B cell (primary cell): ENCODE measurements at regions not wholly inside any gene's neighbourhood (a gene's known extent, or its start where the extent isn't known, plus 50 kb on each side); places are given as distances from the start of the nearest gene placed in this dataset.

Source experiments
- ATAC-seq: fragments of 200-7000 bp; cut with Tn5 transposase; one replicate; pipeline ENCODE4 v1.10.0; 2021; ENCODE audit warnings: low read depth, mild to moderate bottlenecking, moderate number of reproducible peaks, moderate library complexity
- CTCF ChIA-PET: fragments of 350-600 bp; sonication (Branson Sonifier 250); formaldehyde crosslinking; loops from one replicate; lab custom pipeline; 2021; ENCODE audit warnings: antibody characterized with exemption, inconsistent platforms; lab: Charles Lee
- POLR2A ChIA-PET: fragments of 350-600 bp; sonication (Branson Sonifier 250); formaldehyde crosslinking; loops from one replicate; lab custom pipeline; 2021; ENCODE audit warnings: antibody characterized with exemption; lab: Charles Lee
- DNase-seq: peaks from one replicate; pipeline ENCODE4 v3.0.0; 2013
- H2AFZ ChIP-seq: 2 replicates; pipeline ENCODE4 v1.6.1; 2012; ENCODE audit warnings: mild to moderate bottlenecking, low read depth, low read length; ENCODE audit not compliant: insufficient read depth, poor library complexity, severe bottlenecking
- H3K27ac ChIP-seq, 2 donors: 1 replicate in 1 of 2; 2 replicates in 1 of 2; pipeline ENCODE4 v1.5.1; 2012 to 2013; ENCODE audit warnings: low read length in 2 of 2, mild to moderate bottlenecking in 2 of 2, moderate library complexity in 1 of 2
- H3K27me3 ChIP-seq, 4 experiments: fragments of 200-600 bp in 1 of 4; sonication (generic) in 1 of 4; replicated peaks in 1 of 4; 1 replicate in 2 of 4; 2 replicates in 2 of 4; pipeline versions ENCODE4 v1.6.1 to v1.7.0; 2013 to 2016; ENCODE audit warnings: low read length in 3 of 4, mild to moderate bottlenecking in 2 of 4, mixed read lengths in 1 of 4, moderate library complexity in 1 of 4; ENCODE audit not compliant: insufficient read depth in 4 of 4, control insufficient read depth in 3 of 4; ENCODE audit errors: control extremely low read depth in 1 of 4
- H3K36me3 ChIP-seq, 2 experiments: replicated peaks in 1 of 2; 1 replicate in 1 of 2; 2 replicates in 1 of 2; pipeline versions ENCODE4 v1.6.1 to v1.7.1; 2013; ENCODE audit warnings: low read length in 1 of 2; ENCODE audit not compliant: insufficient read depth in 2 of 2, control insufficient read depth in 1 of 2; ENCODE audit errors: control extremely low read depth in 1 of 2, extremely low read depth in 1 of 2
- H3K4me1 ChIP-seq, 2 donors: fragments of 200-600 bp in 1 of 2; sonication (generic) in 1 of 2; 1 replicate in 1 of 2; 2 replicates in 1 of 2; pipeline versions ENCODE4 v1.5.1 to v1.6.1; 2013 to 2017; ENCODE audit warnings: low read length in 2 of 2; ENCODE audit not compliant: control insufficient read depth in 2 of 2, insufficient read depth in 2 of 2
- H3K4me2 ChIP-seq: replicated peaks from 2 replicates; pipeline ENCODE3; 2012; ENCODE audit warnings: mild to moderate bottlenecking, low read depth, low read length; ENCODE audit not compliant: poor library complexity, severe bottlenecking
- H3K4me3 ChIP-seq, 5 experiments: fragments of 200-600 bp in 1 of 5; sonication (generic) in 1 of 5; 1 replicate in 3 of 5; 2 replicates in 2 of 5; pipeline versions ENCODE4 v1.5.1 to v1.7.0; 2011 to 2016; ENCODE audit warnings: low read length in 4 of 5, mild to moderate bottlenecking in 4 of 5, low read depth in 2 of 5, control low read depth in 1 of 5, moderate library complexity in 1 of 5; ENCODE audit not compliant: insufficient read depth in 1 of 5; ENCODE audit errors: control extremely low read depth in 1 of 5, extremely low read depth in 1 of 5
- H3K79me2 ChIP-seq: fragments of 200-600 bp; sonication (generic); one replicate; pipeline ENCODE4 v1.6.0; 2016; ENCODE audit warnings: low read length; ENCODE audit not compliant: control insufficient read depth, insufficient read depth
- H3K9ac ChIP-seq: fragments of 200-600 bp; sonication (generic); 2 replicates; pipeline ENCODE4 v1.6.1; 2017; ENCODE audit warnings: mild to moderate bottlenecking, low read length, moderate library complexity
- H3K9me3 ChIP-seq, 3 donors: one replicate each; pipeline versions ENCODE4 v1.6.1 to v1.7.1; 2013; ENCODE audit warnings: low read length in 2 of 3; ENCODE audit not compliant: control insufficient read depth in 2 of 3, insufficient read depth in 1 of 3; ENCODE audit errors: control extremely low read depth in 1 of 3
- H4K20me1 ChIP-seq: 2 replicates; pipeline ENCODE4 v1.6.0; 2012; ENCODE audit warnings: mild to moderate bottlenecking, low read length; ENCODE audit not compliant: insufficient read depth, control insufficient read depth, poor library complexity, severe bottlenecking
- H3K27ac Mint-ChIP-seq: one replicate; pipeline ENCODE4 v1.8.0; 2021; ENCODE audit warnings: mixed read lengths
- H3K27me3 Mint-ChIP-seq: one replicate; pipeline ENCODE4 v1.8.0; 2021; ENCODE audit warnings: mixed read lengths
- H3K4me1 Mint-ChIP-seq: one replicate; pipeline ENCODE4 v1.8.0; 2021; ENCODE audit warnings: mixed read lengths
- H3K4me3 Mint-ChIP-seq: one replicate; pipeline ENCODE4 v1.8.0; 2021; ENCODE audit warnings: mixed read lengths
- H3K9me3 Mint-ChIP-seq: one replicate; pipeline ENCODE4 v1.8.0; 2022; ENCODE audit warnings: mixed read lengths; ENCODE audit not compliant: insufficient read depth
- CTCF ChIP-seq: fragments of 200-600 bp; IDR thresholded peaks from one replicate; pipeline ENCODE4 v1.8.0; 2022; ENCODE audit warnings: antibody characterized with exemption, mild to moderate bottlenecking
- EZH2 ChIP-seq: IDR thresholded peaks from 2 replicates; pipeline ENCODE4 v1.6.1; 2012; ENCODE audit warnings: borderline replicate concordance, low read depth, mild to moderate bottlenecking, moderate library complexity, low read length; ENCODE audit not compliant: insufficient read depth, poor library complexity, severe bottlenecking
- WGBS: methylation state at CpG from one replicate; pipeline ENCODE4 v1.1.5; 2013; ENCODE audit warnings: missing lambda C conversion rate; ENCODE audit not compliant: insufficient coverage; 5-methylcytosine and 5-hydroxymethylcytosine counted together
- intact Hi-C: fragments of 100-400 bp; cut with micrococcal nuclease; formaldehyde crosslinking; loops from one replicate; pipeline ENCODE4 v1.10.0; 2022

- Mint-ChIP-seq H3K4me1 (no peaks in the 10 kb centered on the region), H3K27ac (no peak overlapping the region), H3K9me3 (peaks cover 4% of the 10 kb centered on the region), H3K27me3 (no peaks in the 10 kb centered on the region), H3K4me3 (no peak overlapping the region)
- Histone ChIP-seq H3K36me3 (no peaks in the 10 kb centered on the region), H3K4me1 (no peaks in the 10 kb centered on the region), H3K9me3 (no peaks in the 10 kb centered on the region), H3K9ac (no peak overlapping the region), H2AFZ (no peak overlapping the region), H3K4me2 (no peak overlapping the region), H4K20me1 (no peaks in the 10 kb centered on the region), H3K79me2 (no peaks in the 10 kb centered on the region), H3K27me3 (no peaks in the 10 kb centered on the region), H3K4me3 (no peak overlapping the region), H3K27ac (no peak overlapping the region)
- TF ChIP-seq CTCF (no peak), EZH2 (no peak)
- CTCF ChIA-PET, result no interaction called here
- no peak for DNase-seq
- no CpG with 5 or more reads among the region's 2 CpGs for WGBS
- intact Hi-C loops, result no loop called here
- POLR2A ChIA-PET, result no interaction called here
- no peak for ATAC-seq
Measured at GRCh38 chr6:19036196-19036555, 649.0 kb downstream of the RNF144B start.

GRCh38 chr6:19037607-19038006 lies 650.5 kb downstream of the RNF144B start:
- Mint-ChIP-seq H3K4me3 (no peak overlapping the region), H3K27ac (no peak overlapping the region), H3K27me3 (no peaks in the 10 kb centered on the region), H3K4me1 (no peaks in the 10 kb centered on the region), H3K9me3 (peaks cover 4% of the 10 kb centered on the region)
- DNase-seq, result no peak
- no peak overlapping the region for H3K4me3 ChIP-seq
- H4K20me1 ChIP-seq, result no peaks in the 10 kb centered on the region
- ChIA-PET POLR2A (no interaction called here), CTCF (no interaction called here)
- H3K36me3 ChIP-seq, result no peaks in the 10 kb centered on the region
- no peaks in the 10 kb centered on the region for H3K4me1 ChIP-seq
- no peak overlapping the region for H2AFZ ChIP-seq
- H3K9me3 ChIP-seq, result no peaks in the 10 kb centered on the region
- H3K9ac ChIP-seq, result no peak overlapping the region
- TF ChIP-seq EZH2 (no peak), CTCF (no peak)
- H3K79me2 ChIP-seq, result no peaks in the 10 kb centered on the region
- intact Hi-C loops, result no loop called here
- no peak overlapping the region for H3K27ac ChIP-seq
- H3K27me3 ChIP-seq, result no peaks in the 10 kb centered on the region
- WGBS, result 93% methylated on average over 4 of the region's 4 CpGs
- no peak for ATAC-seq
- no peak overlapping the region for H3K4me2 ChIP-seq
